ENCODE measurements at regions not wholly inside any gene's neighbourhood (a gene's known extent, or its start where the extent isn't known, plus 50 kb on each side); places are given as distances from the start of the nearest gene placed in this dataset.

- Histone ChIP-seq H3K27me3 (ENCODE audit: insufficient read depth, low read length, poor library complexity, severe bottlenecking) (no peaks in the 10 kb centered on the region), H3K9ac (ENCODE audit: low read depth, low read length, poor library complexity, severe bottlenecking) (no peak overlapping the region), H2AFZ (ENCODE audit: low read length) (no peak overlapping the region), H3K4me2 (ENCODE audit: low read depth, low read length, poor library complexity, severe bottlenecking) (no peak overlapping the region), H3K4me3 (ENCODE audit: low read length, poor library complexity, severe bottlenecking) (no peak overlapping the region), H3K36me3 (ENCODE audit: insufficient read depth, low read length) (no peaks in the 10 kb centered on the region), H3K9me3 (ENCODE audit: insufficient read depth, low read depth, low read length) (no peaks in the 10 kb centered on the region), H3F3A (ENCODE audit: low read depth) (no peaks in the 10 kb centered on the region), H3K9me2 (replicated peaks; ENCODE audit: low read depth, low read length) (no peaks in the 10 kb centered on the region), H3K79me2 (ENCODE audit: insufficient read depth, low read length) (no peaks in the 10 kb centered on the region), H4K20me1 (ENCODE audit: insufficient read depth, low read length, poor library complexity, severe bottlenecking) (no peaks in the 10 kb centered on the region), H3K4me1 (ENCODE audit: insufficient read depth, low read length, poor library complexity, severe bottlenecking) (no peaks in the 10 kb centered on the region)
- TF ChIP-seq CTCF (conservative IDR thresholded peaks at IDR 0.05; ENCODE audit: low read length) (no peak), EZH2phosphoT487 (IDR thresholded peaks at IDR 0.05; ENCODE audit: borderline replicate concordance) (no peak)
Observed at GRCh38 chr9:117926031-117926658, 221.9 kb downstream of the TLR4 start.

- Histone ChIP-seq H3K4me2 (ENCODE audit: low read depth, low read length, poor library complexity, severe bottlenecking) (no peak overlapping the region), H3K9me2 (replicated peaks; ENCODE audit: low read depth, low read length) (no peaks in the 10 kb centered on the region), H3K9ac (ENCODE audit: low read depth, low read length, poor library complexity, severe bottlenecking) (no peak overlapping the region), H2AFZ (ENCODE audit: low read length) (no peak overlapping the region), H3F3A (ENCODE audit: low read depth) (no peaks in the 10 kb centered on the region), H4K20me1 (ENCODE audit: insufficient read depth, low read length, poor library complexity, severe bottlenecking) (no peaks in the 10 kb centered on the region), H3K36me3 (ENCODE audit: insufficient read depth, low read length) (no peaks in the 10 kb centered on the region), H3K9me3 (ENCODE audit: insufficient read depth, low read depth, low read length) (no peaks in the 10 kb centered on the region), H3K79me2 (ENCODE audit: insufficient read depth, low read length) (no peaks in the 10 kb centered on the region), H3K4me3 (ENCODE audit: low read length, poor library complexity, severe bottlenecking) (no peak overlapping the region), H3K4me1 (ENCODE audit: insufficient read depth, low read length, poor library complexity, severe bottlenecking) (no peaks in the 10 kb centered on the region), H3K27me3 (ENCODE audit: insufficient read depth, low read length, poor library complexity, severe bottlenecking) (no peaks in the 10 kb centered on the region)
- no peak for TF ChIP-seq CTCF (conservative IDR thresholded peaks at IDR 0.05; ENCODE audit: low read length)
- TF ChIP-seq EZH2phosphoT487 (IDR thresholded peaks at IDR 0.05; ENCODE audit: borderline replicate concordance): no peak
Observed at GRCh38 chr9:117927354-117927753, 223.2 kb downstream of the TLR4 start.

- H3K36me3 ChIP-seq (ENCODE audit: insufficient read depth, low read length): no peaks in the 10 kb centered on the region
- no peaks in the 10 kb centered on the region for H3K79me2 ChIP-seq (ENCODE audit: insufficient read depth, low read length)
- H3K4me3 ChIP-seq (ENCODE audit: low read length, poor library complexity, severe bottlenecking): no peak overlapping the region
- no peak overlapping the region for H3K9ac ChIP-seq (ENCODE audit: low read depth, low read length, poor library complexity, severe bottlenecking)
- H3K27me3 ChIP-seq (ENCODE audit: insufficient read depth, low read length, poor library complexity, severe bottlenecking): no peaks in the 10 kb centered on the region
- H3K4me2 ChIP-seq (ENCODE audit: low read depth, low read length, poor library complexity, severe bottlenecking): no peak overlapping the region
- no peaks in the 10 kb centered on the region for H3F3A ChIP-seq (ENCODE audit: low read depth)
- TF ChIP-seq CTCF (conservative IDR thresholded peaks at IDR 0.05; ENCODE audit: low read length) (no peak), EZH2phosphoT487 (IDR thresholded peaks at IDR 0.05; ENCODE audit: borderline replicate concordance) (no peak)
- H3K9me2 ChIP-seq (replicated peaks; ENCODE audit: low read depth, low read length): no peaks in the 10 kb centered on the region
- no peaks in the 10 kb centered on the region for H4K20me1 ChIP-seq (ENCODE audit: insufficient read depth, low read length, poor library complexity, severe bottlenecking)
- no peaks in the 10 kb centered on the region for H3K9me3 ChIP-seq (ENCODE audit: insufficient read depth, low read depth, low read length)
- no peak overlapping the region for H2AFZ ChIP-seq (ENCODE audit: low read length)
- no peaks in the 10 kb centered on the region for H3K4me1 ChIP-seq (ENCODE audit: insufficient read depth, low read length, poor library complexity, severe bottlenecking)
Observed at GRCh38 chr9:117929868-117930267, 225.7 kb downstream of the TLR4 start.
